Prostate gland (tissue), 2 donors: ENCODE measurements at regions not wholly inside any gene's neighbourhood (a gene's known extent, or its start where the extent isn't known, plus 50 kb on each side); places are given as distances from the start of the nearest gene placed in this dataset.

Experiments used
- DNase-seq: peaks from one replicate; pipeline ENCODE4 v3.0.0-alpha.2; 2019; ENCODE audit warnings: low spot score
- H3K27ac ChIP-seq, 2 donors: fragments of 200-600 bp; sonication (generic); 2 replicates each; pipeline ENCODE4 v1.5.1; 2017 to 2019
- H3K27me3 ChIP-seq: fragments of 200-600 bp; sonication (generic); replicated peaks from 2 replicates; pipeline ENCODE4 v1.5.1; 2019; ENCODE audit not compliant: insufficient read depth
- H3K36me3 ChIP-seq, 2 donors: fragments of 200-600 bp; sonication (generic); 1 replicate in 1 of 2; 2 replicates in 1 of 2; pipeline versions ENCODE4 v1.5.1 to v1.8.1; 2017 to 2019
- H3K4me1 ChIP-seq: fragments of 200-600 bp; sonication (generic); replicated peaks from 2 replicates; pipeline ENCODE4 v1.5.1; 2019
- H3K4me3 ChIP-seq, 2 donors: fragments of 200-600 bp; sonication (generic); 2 replicates each; pipeline ENCODE4 v1.5.1; 2017 to 2019
- H3K9me3 ChIP-seq: fragments of 200-600 bp; sonication (generic); 2 replicates; pipeline ENCODE4 v1.5.1; 2017
- POLR2A ChIP-seq: fragments of 450-650 bp; IDR thresholded peaks from one replicate; pipeline ENCODE4 v1.6.1; 2016; ENCODE audit warnings: antibody characterized with exemption, mild to moderate bottlenecking
- POLR2AphosphoS5 ChIP-seq: sonication (generic); formaldehyde crosslinking; IDR thresholded peaks from one replicate; pipeline ENCODE4 v1.6.1; 2017; ENCODE audit warnings: antibody characterized with exemption
- WGBS: methylation state at CpG from one replicate; pipeline ENCODE4 v1.1.5; 2018; 5-methylcytosine and 5-hydroxymethylcytosine counted together
- intact Hi-C: fragments of 100-400 bp; cut with DNase I; formaldehyde crosslinking; loops from one replicate; pipeline ENCODE4 v1.14.2; 2022
- TF ChIP-seq, protein P1 (sequence below), 4 experiments: fragments of 200-600 bp in 2 of 4; fragments of 450-650 bp in 2 of 4; sonication (generic) in 2 of 4; IDR thresholded peaks; 1 replicate in 3 of 4; 2 replicates in 1 of 4; pipeline ENCODE4 v1.5.1; 2016 to 2019; ENCODE audit warnings: antibody characterized with exemption in 4 of 4, mild to moderate bottlenecking in 2 of 4, moderate library complexity in 2 of 4

DNA sequence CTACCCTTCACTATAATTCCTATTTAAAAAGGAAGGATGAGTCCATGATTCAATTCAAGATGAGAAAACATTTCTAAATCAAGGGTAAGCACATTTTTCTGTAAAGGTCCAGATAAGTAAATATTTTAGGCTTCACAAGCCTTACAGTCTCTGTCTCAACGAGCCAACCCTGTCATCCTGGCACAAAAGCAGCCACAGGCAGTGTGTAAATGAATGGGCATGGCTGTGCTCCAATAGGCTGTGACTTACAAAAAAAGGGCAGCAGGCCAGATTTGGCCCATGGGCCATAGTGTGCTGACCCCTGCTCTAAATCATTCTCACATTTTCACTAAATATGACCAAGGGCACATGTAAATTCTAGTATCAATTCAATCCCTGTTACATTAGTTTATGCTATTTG, 200.4 kb downstream of the WNT5A start:
- Histone ChIP-seq H3K4me1 (peaks cover under 1% of the 10 kb centered on the region), H3K4me3 (no peak overlapping the region), H3K27me3 (no peaks in the 10 kb centered on the region), H3K36me3 (no peaks in the 10 kb centered on the region), H3K27ac (no peak overlapping the region), H3K9me3 (no peaks in the 10 kb centered on the region)
- TF ChIP-seq POLR2AphosphoS5 (no peak), POLR2A (no peak)
- TF ChIP-seq, protein P1, sequence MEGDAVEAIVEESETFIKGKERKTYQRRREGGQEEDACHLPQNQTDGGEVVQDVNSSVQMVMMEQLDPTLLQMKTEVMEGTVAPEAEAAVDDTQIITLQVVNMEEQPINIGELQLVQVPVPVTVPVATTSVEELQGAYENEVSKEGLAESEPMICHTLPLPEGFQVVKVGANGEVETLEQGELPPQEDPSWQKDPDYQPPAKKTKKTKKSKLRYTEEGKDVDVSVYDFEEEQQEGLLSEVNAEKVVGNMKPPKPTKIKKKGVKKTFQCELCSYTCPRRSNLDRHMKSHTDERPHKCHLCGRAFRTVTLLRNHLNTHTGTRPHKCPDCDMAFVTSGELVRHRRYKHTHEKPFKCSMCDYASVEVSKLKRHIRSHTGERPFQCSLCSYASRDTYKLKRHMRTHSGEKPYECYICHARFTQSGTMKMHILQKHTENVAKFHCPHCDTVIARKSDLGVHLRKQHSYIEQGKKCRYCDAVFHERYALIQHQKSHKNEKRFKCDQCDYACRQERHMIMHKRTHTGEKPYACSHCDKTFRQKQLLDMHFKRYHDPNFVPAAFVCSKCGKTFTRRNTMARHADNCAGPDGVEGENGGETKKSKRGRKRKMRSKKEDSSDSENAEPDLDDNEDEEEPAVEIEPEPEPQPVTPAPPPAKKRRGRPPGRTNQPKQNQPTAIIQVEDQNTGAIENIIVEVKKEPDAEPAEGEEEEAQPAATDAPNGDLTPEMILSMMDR (IDR thresholded peaks at IDR 0.05), result no peak
- DNase-seq, result no peak
- intact Hi-C loops, result no loop called here
- 10% methylated on average over 1 of the region's 1 CpG for WGBS

DNA sequence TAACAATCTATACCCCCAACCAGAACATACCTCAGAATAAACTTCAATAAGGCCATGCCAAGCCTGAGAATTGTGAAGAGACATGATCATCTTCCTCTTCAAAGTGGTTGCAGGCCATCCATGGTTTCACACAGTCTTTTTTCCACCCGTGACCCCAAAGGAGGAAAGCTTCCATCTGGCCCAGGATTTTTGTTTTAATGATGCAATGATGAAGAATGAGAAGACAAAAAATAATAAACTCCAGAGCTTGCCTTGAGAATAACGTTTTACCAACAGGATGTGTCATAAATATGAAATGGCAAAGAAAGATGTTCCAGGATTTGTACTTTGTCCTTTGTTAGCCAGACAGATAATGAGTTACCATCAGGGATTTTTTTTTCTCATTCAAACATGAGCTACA, 201.9 kb downstream of the WNT5A start:
- H3K4me3 ChIP-seq, result no peak overlapping the region
- 68% methylated on average over 2 of the region's 2 CpGs for WGBS
- intact Hi-C loops, result no loop called here
- no peaks in the 10 kb centered on the region for H3K27me3 ChIP-seq
- no peaks in the 10 kb centered on the region for H3K9me3 ChIP-seq
- no peaks in the 10 kb centered on the region for H3K36me3 ChIP-seq
- H3K27ac ChIP-seq, result no peak overlapping the region
- no peak for DNase-seq
- TF ChIP-seq POLR2AphosphoS5, result no peak
- TF ChIP-seq, protein P1 (IDR thresholded peaks at IDR 0.05), result no peak
- TF ChIP-seq POLR2A, result no peak
- H3K4me1 ChIP-seq, result no peaks in the 10 kb centered on the region

DNA sequence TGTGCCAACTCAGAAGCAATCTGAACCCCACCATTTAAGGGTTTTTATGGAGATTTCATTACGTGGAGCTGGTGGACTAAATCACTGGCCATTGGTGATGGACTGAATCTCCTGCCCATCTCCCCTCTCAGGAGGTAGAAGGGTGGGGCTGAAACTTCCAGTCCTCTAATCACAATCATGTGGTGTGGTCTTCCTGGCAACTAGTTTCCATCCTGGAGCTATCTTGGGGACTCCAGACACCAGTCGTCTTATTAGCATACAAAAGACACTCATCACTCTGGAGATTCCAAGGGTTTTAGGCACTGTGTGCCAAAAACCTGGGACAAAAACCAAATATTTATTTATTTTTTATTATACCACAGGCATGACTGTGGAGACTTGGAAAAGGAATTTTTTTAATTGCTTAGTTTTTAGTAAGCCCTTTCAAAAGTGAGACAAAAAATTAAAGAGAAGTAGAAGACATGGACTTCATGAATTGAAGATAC, 203.6 kb downstream of the WNT5A start:
- Histone ChIP-seq H3K27ac (no peak overlapping the region), H3K27me3 (no peaks in the 10 kb centered on the region), H3K4me3 (no peak overlapping the region), H3K9me3 (no peaks in the 10 kb centered on the region), H3K4me1 (no peaks in the 10 kb centered on the region), H3K36me3 (no peaks in the 10 kb centered on the region)
- TF ChIP-seq POLR2A, result no peak
- TF ChIP-seq POLR2AphosphoS5, result no peak
- TF ChIP-seq, protein P1 (IDR thresholded peaks at IDR 0.05), result no peak
- 73% methylated on average over 2 of the region's 2 CpGs for WGBS
- no peak for DNase-seq
- intact Hi-C loops, result no loop called here

DNA sequence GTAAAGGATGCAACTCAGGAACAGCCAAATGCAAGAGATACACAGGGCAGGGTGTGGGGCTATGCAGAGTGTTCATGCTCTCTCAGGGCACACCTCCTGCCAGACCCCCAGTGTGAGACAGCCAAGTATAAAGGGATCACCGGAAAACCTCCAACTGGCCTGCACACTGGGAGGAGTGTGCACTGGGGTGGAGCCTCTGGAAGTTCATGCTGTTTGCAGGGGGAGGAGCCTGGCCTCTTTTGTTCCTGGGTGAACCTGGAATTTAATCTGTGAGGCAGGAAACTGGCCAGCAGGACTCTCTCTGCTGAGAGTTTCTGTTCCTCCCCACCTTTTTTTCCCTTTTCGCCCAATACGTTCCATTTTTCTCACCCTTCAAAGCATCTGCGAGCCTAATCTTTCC, 204.1 kb downstream of the WNT5A start:
- H3K9me3 ChIP-seq, result no peaks in the 10 kb centered on the region
- H3K27me3 ChIP-seq, result no peaks in the 10 kb centered on the region
- no peaks in the 10 kb centered on the region for H3K4me1 ChIP-seq
- TF ChIP-seq POLR2AphosphoS5, result no peak
- TF ChIP-seq, protein P1 (IDR thresholded peaks at IDR 0.05), result no peak
- no peak for TF ChIP-seq POLR2A
- no peak overlapping the region for H3K27ac ChIP-seq
- no peak overlapping the region for H3K4me3 ChIP-seq
- intact Hi-C loops, result no loop called here
- 91% methylated on average over 4 of the region's 4 CpGs for WGBS
- no peaks in the 10 kb centered on the region for H3K36me3 ChIP-seq
- no peak for DNase-seq

DNA sequence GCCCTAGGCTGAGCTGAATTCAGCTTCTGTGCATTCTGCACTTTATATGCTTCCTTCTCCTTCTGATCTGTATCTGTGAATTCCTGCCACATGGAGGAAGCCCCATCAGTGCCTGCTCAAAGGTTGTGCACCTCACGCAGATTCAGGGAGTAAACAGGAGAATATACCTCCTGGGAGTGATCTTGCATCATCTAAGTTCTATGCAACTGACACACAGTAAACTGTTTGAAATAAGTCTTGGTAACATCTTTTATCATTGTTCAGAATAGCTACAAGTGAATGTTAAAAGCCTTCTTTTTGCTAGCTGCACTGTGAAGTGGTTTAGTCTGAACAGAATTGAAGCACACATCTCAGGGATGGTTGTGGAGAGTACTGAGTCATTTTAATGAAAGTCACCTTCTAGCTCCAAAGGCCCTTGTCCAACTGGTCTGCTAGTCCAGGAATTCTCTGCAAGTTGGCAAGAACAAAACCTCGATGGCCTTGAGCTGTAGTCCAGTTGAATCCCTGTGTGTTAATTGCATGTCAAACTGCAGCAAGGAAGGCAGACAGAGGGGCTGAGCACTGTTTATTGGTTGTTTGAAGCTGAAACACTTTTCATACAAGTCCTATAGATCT, 215.0 kb downstream of the WNT5A start:
- H3K27me3 ChIP-seq, result no peaks in the 10 kb centered on the region
- no peaks in the 10 kb centered on the region for H3K9me3 ChIP-seq
- H3K27ac ChIP-seq, result no peak overlapping the region
- no peaks in the 10 kb centered on the region for H3K4me1 ChIP-seq
- no peak for TF ChIP-seq POLR2AphosphoS5
- no peak for TF ChIP-seq POLR2A
- TF ChIP-seq, protein P1 (IDR thresholded peaks at IDR 0.05), result no peak
- 74% methylated on average over 2 of the region's 2 CpGs for WGBS
- no peaks in the 10 kb centered on the region for H3K36me3 ChIP-seq
- H3K4me3 ChIP-seq, result no peak overlapping the region
- intact Hi-C loops, result no loop called here
- DNase-seq, result no peak
